ENCODE measurements at regions not wholly inside any gene's neighbourhood (a gene's known extent, or its start where the extent isn't known, plus 50 kb on each side); places are given as distances from the start of the nearest gene placed in this dataset.

DNA sequence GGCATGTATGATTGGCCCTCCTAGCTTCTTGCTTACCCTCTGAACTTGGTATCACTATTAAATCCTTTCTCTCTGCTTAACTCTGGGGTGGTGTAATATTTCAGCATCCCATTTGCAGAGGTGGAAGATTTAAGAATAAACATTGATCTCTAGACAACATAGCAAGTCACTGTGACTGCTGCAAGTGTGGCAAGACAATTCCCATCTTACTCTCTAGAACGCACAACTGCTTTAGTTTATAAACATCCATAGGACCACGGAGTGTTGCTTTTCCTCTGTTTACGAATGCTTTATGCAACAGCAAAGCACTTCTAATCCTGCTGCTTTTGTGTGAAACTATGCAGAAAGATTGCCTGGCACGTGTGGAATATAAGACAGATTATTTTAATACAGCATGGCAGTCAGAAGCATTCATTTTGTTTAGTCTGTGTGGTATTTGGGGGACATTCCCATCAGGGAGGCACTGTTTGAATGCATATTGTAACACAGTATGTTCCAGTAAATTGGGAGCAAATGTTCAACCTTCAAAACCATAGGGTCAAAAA lies 338.9 kb upstream of the TMCO5A start (continued):
- no peak for TF ChIP-seq SMC3 (IDR thresholded peaks at IDR 0.05)
- no peak for TF ChIP-seq FOSL2 (IDR thresholded peaks at IDR 0.05)
- no peak for TF ChIP-seq FOSL2 (CRISPR knock-in tag; IDR thresholded peaks at IDR 0.05)
- TF ChIP-seq EP300 (IDR thresholded peaks at IDR 0.05), result no peak

DNA sequence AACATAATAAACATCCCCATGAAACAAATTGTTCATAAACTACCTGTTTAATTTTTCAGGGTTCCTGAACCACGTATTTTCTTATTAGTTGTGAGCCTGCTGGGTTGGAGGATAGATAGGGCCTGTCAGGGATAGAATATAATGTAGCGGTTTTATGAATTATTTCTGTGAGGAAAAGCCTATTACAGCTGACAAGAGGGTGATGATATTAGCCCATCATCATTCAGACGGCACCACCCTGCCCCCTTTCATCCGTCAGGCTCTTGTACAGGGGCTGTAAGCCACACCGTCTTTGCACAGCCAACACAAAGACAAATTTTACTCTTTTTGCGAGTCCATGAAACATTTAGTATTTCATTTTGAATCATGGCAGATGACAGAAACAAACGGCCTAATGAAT lies 335.3 kb upstream of the TMCO5A start:
- TF ChIP-seq BHLHE40 (IDR thresholded peaks at IDR 0.05; ENCODE audit: low read depth, low read length), result no peak
- TF ChIP-seq, protein P1, sequence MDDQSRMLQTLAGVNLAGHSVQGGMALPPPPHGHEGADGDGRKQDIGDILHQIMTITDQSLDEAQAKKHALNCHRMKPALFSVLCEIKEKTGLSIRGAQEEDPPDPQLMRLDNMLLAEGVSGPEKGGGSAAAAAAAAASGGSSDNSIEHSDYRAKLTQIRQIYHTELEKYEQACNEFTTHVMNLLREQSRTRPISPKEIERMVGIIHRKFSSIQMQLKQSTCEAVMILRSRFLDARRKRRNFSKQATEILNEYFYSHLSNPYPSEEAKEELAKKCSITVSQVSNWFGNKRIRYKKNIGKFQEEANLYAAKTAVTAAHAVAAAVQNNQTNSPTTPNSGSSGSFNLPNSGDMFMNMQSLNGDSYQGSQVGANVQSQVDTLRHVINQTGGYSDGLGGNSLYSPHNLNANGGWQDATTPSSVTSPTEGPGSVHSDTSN (IDR thresholded peaks at IDR 0.05), result no peak
- TF ChIP-seq RAD21 (conservative IDR thresholded peaks at IDR 0.05 in 1 of 2, IDR thresholded peaks at IDR 0.05 in 1 of 2), result no peak
- TF ChIP-seq NR3C1 (IDR thresholded peaks at IDR 0.05), result no peak
- TF ChIP-seq RCOR1 (IDR thresholded peaks at IDR 0.05; ENCODE audit: low read depth, low read length), result no peak
- TF ChIP-seq EHF (CRISPR knock-in tag; IDR thresholded peaks at IDR 0.05), result no peak
- no peak for TF ChIP-seq HOXB13 (CRISPR knock-in tag; IDR thresholded peaks at IDR 0.05; ENCODE audit: low read depth)
- TF ChIP-seq FOSL2 (IDR thresholded peaks at IDR 0.05), result no peak
- no peak for TF ChIP-seq FOSL2 (CRISPR knock-in tag; IDR thresholded peaks at IDR 0.05)
- TF ChIP-seq CBX8 (IDR thresholded peaks at IDR 0.05), result no peak
- Histone ChIP-seq H3K27ac (no peak overlapping the region), H3K4me1 (no peaks in the 10 kb centered on the region), H3K4me2 (no peak overlapping the region), H3K9me3 (no peaks in the 10 kb centered on the region), H3K4me3 (no peak overlapping the region)
- FAIRE-seq, result no peak
- CTCF ChIA-PET, result interaction anchor here (0.6 kb wide), 1 partner anchor 219 kb away, joined by 3 read pairs; no protein-coding TSS in a partner anchor
- no peak for DNase-seq (ENCODE audit: low read depth in 1 of 2, low spot score in 1 of 2)
- WGBS (ENCODE audit: missing lambda C conversion rate), result 17% methylated on average over 7 of the region's 7 CpGs
- POLR2A ChIA-PET, result no interaction called here
- no peak for ATAC-seq

DNA sequence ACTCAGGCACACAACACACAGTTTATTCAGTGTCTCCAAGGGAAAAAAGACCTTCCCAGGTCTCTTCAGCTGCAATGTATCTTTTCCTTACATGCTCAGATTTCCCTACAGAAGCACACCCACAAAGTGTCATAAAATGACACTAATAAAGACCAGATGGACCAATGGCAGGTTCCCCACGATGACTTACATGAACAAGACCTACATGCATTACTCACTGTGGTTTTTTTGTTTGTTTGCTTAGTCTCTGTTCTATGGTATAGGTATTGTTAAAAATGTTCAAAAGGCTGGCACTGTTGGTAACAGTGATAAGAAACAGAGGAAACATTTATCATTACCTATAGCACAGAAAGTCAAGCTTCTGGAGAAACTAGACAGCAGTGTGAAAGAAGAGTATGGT lies 318.2 kb upstream of the TMCO5A start:
- no peaks in the 10 kb centered on the region for H3K4me1 ChIP-seq
- ChIA-PET POLR2A (no interaction called here), CTCF (no interaction called here)
- no peak overlapping the region for H3K4me3 ChIP-seq
- ATAC-seq (no peak), DNase-seq (ENCODE audit: low read depth in 1 of 2, low spot score in 1 of 2) (no peak), FAIRE-seq (no peak)
- no peak overlapping the region for H3K4me2 ChIP-seq
- no peaks in the 10 kb centered on the region for H3K9me3 ChIP-seq
- 0% methylated on average over 1 of the region's 1 CpG for WGBS (ENCODE audit: missing lambda C conversion rate)
- H3K27ac ChIP-seq, result no peak overlapping the region
- TF ChIP-seq, protein P2, sequence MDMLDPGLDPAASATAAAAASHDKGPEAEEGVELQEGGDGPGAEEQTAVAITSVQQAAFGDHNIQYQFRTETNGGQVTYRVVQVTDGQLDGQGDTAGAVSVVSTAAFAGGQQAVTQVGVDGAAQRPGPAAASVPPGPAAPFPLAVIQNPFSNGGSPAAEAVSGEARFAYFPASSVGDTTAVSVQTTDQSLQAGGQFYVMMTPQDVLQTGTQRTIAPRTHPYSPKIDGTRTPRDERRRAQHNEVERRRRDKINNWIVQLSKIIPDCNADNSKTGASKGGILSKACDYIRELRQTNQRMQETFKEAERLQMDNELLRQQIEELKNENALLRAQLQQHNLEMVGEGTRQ (IDR thresholded peaks at IDR 0.05), result no peak
- TF ChIP-seq NPAS2 (CRISPR knock-in tag; IDR thresholded peaks at IDR 0.05; ENCODE audit: borderline replicate concordance) (no peak), MAZ (IDR thresholded peaks at IDR 0.05; ENCODE audit: borderline replicate concordance, low read depth, low read length) (no peak), RFX5 (IDR thresholded peaks at IDR 0.05) (no peak), TP53 (CRISPR knock-in tag; IDR thresholded peaks at IDR 0.05) (no peak), ZNF302 (CRISPR knock-in tag; IDR thresholded peaks at IDR 0.05) (no peak), MAFK (IDR thresholded peaks at IDR 0.05; ENCODE audit: partially characterized antibody) (no peak), BHLHE40 (IDR thresholded peaks at IDR 0.05; ENCODE audit: low read depth, low read length) (no peak)
- TF ChIP-seq, protein P3, sequence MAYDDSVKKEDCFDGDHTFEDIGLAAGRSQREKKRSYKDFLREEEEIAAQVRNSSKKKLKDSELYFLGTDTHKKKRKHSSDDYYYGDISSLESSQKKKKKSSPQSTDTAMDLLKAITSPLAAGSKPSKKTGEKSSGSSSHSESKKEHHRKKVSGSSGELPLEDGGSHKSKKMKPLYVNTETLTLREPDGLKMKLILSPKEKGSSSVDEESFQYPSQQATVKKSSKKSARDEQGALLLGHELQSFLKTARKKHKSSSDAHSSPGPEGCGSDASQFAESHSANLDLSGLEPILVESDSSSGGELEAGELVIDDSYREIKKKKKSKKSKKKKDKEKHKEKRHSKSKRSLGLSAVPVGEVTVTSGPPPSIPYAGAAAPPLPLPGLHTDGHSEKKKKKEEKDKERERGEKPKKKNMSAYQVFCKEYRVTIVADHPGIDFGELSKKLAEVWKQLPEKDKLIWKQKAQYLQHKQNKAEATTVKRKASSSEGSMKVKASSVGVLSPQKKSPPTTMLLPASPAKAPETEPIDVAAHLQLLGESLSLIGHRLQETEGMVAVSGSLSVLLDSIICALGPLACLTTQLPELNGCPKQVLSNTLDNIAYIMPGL (CRISPR knock-in tag; IDR thresholded peaks at IDR 0.05; ENCODE audit: borderline replicate concordance), result no peak

DNA sequence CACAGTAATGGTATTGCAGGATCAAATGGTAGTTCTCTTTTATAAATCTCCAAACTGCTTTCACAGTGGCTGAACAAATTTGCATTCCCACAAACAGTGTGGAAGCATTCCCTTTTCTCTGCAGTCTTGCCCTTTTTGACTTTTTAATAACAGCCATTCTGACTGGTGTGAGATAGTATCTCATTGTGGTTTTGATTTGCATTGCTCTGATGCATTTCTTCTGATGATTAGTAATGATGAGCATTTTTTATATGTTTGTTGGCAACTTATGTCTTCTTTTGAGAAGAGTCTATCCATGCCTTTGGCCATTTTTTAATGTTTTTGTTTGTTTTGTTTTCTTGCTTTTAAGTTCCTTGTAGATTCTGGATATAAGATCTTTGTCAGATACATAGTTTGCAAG lies 316.1 kb upstream of the TMCO5A start:
- FAIRE-seq, result no peak
- DNase-seq (ENCODE audit: low read depth in 1 of 2, low spot score in 1 of 2), result no peak
- Histone ChIP-seq H3K4me2 (no peak overlapping the region), H3K4me1 (no peaks in the 10 kb centered on the region), H3K27ac (no peak overlapping the region), H3K9me3 (no peaks in the 10 kb centered on the region), H3K4me3 (no peak overlapping the region)
- ATAC-seq, result no peak
- POLR2A ChIA-PET, result no interaction called here
- CTCF ChIA-PET, result interaction anchor here (0.6 kb wide), 1 partner anchor 198 kb away, joined by 4 read pairs; no protein-coding TSS in a partner anchor
- TF ChIP-seq ZFP36 (IDR thresholded peaks at IDR 0.05; ENCODE audit: borderline replicate concordance, partially characterized antibody) (no peak), JUN (IDR thresholded peaks at IDR 0.05) (no peak), GATA3 (IDR thresholded peaks at IDR 0.05; ENCODE audit: borderline replicate concordance) (no peak), FOSB (CRISPR knock-in tag; IDR thresholded peaks at IDR 0.05) (no peak), HDAC2 (IDR thresholded peaks at IDR 0.05) (no peak), SREBF2 (IDR thresholded peaks at IDR 0.05) (no peak), CHD2 (IDR thresholded peaks at IDR 0.05; ENCODE audit: low read length, partially characterized antibody) (no peak)
- TF ChIP-seq, protein P3 (CRISPR knock-in tag; IDR thresholded peaks at IDR 0.05; ENCODE audit: borderline replicate concordance), result no peak
- TF ChIP-seq, protein P4, sequence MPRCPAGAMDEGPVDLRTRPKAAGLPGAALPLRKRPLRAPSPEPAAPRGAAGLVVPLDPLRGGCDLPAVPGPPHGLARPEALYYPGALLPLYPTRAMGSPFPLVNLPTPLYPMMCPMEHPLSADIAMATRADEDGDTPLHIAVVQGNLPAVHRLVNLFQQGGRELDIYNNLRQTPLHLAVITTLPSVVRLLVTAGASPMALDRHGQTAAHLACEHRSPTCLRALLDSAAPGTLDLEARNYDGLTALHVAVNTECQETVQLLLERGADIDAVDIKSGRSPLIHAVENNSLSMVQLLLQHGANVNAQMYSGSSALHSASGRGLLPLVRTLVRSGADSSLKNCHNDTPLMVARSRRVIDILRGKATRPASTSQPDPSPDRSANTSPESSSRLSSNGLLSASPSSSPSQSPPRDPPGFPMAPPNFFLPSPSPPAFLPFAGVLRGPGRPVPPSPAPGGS (IDR thresholded peaks at IDR 0.05), result no peak

All from A549 (cell line).